Left lung (tissue), 4 donors: ENCODE measurements at regions not wholly inside any gene's neighbourhood (a gene's known extent, or its start where the extent isn't known, plus 50 kb on each side); places are given as distances from the start of the nearest gene placed in this dataset.
"Not testable (repeated sequence)": the region's sequence is repeated elsewhere in the genome, so short reads cannot be mapped to it uniquely, and the experiment has no call there.

Source experiments
- ATAC-seq: fragments of 200-7000 bp; cut with Tn5 transposase; one replicate; pipeline ENCODE4 v1.9.1; 2020; ENCODE audit warnings: moderate library complexity
- DNase-seq, 4 donors: peaks; one replicate each; pipeline ENCODE4 v3.0.0-alpha.2; 2013 to 2020
- H3K27ac ChIP-seq, 2 donors: fragments of 200-600 bp; sonication (generic) in 1 of 2; one replicate each; pipeline versions ENCODE4 v1.5.0 to v1.8.0; 2020 to 2021
- H3K27me3 ChIP-seq, 2 donors: fragments of 200-600 bp; sonication (generic) in 1 of 2; one replicate each; pipeline versions ENCODE4 v1.5.0 to v1.8.0; 2020 to 2021
- H3K36me3 ChIP-seq, 2 donors: fragments of 200-600 bp; sonication (generic) in 1 of 2; one replicate each; pipeline versions ENCODE4 v1.5.0 to v1.8.0; 2020 to 2021
- H3K4me1 ChIP-seq, 2 donors: fragments of 200-600 bp; one replicate each; pipeline ENCODE4 v1.8.0; 2021
- H3K4me3 ChIP-seq, 2 donors: fragments of 200-600 bp; sonication (generic) in 1 of 2; one replicate each; pipeline versions ENCODE4 v1.5.0 to v1.8.0; 2020 to 2021; ENCODE audit warnings: mild to moderate bottlenecking in 1 of 2
- H3K9me3 ChIP-seq, 2 donors: fragments of 200-600 bp; sonication (generic) in 1 of 2; one replicate each; pipeline versions ENCODE4 v1.5.0 to v1.8.0; 2020 to 2021
- intact Hi-C, 2 donors: fragments of 100-400 bp; cut with DNase I; formaldehyde crosslinking; loops; one replicate each; pipeline versions ENCODE4 v1.11.2 to v1.14.2; 2022
- TF ChIP-seq, protein P1 (sequence below), 2 donors: fragments of 200-600 bp; sonication (generic) in 1 of 2; IDR thresholded peaks; one replicate each; pipeline versions ENCODE4 v1.5.0 to v1.8.0; 2021; ENCODE audit warnings: antibody characterized with exemption in 2 of 2
- donor health status: DM: no; HTN: yes; CAD: no.
- donor health status: DM: no; HTN: no; CAD: no.

GRCh38 chr2:5022061-5022460 lies 670.1 kb upstream of the SOX11 start:
- Histone ChIP-seq H3K27me3 (no peaks in the 10 kb centered on the region), H3K36me3 (no peaks in the 10 kb centered on the region), H3K9me3 (peaks cover 0 to 20% of the 10 kb centered on the region in 2 donors), H3K4me1 (no peaks in the 10 kb centered on the region), H3K27ac (no peak overlapping the region), H3K4me3 (no peak overlapping the region)
- ATAC-seq (no peak), DNase-seq (no peak)
- TF ChIP-seq, protein P1, sequence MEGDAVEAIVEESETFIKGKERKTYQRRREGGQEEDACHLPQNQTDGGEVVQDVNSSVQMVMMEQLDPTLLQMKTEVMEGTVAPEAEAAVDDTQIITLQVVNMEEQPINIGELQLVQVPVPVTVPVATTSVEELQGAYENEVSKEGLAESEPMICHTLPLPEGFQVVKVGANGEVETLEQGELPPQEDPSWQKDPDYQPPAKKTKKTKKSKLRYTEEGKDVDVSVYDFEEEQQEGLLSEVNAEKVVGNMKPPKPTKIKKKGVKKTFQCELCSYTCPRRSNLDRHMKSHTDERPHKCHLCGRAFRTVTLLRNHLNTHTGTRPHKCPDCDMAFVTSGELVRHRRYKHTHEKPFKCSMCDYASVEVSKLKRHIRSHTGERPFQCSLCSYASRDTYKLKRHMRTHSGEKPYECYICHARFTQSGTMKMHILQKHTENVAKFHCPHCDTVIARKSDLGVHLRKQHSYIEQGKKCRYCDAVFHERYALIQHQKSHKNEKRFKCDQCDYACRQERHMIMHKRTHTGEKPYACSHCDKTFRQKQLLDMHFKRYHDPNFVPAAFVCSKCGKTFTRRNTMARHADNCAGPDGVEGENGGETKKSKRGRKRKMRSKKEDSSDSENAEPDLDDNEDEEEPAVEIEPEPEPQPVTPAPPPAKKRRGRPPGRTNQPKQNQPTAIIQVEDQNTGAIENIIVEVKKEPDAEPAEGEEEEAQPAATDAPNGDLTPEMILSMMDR (IDR thresholded peaks at IDR 0.05): no peak
- intact Hi-C loops: no loop called here

DNA sequence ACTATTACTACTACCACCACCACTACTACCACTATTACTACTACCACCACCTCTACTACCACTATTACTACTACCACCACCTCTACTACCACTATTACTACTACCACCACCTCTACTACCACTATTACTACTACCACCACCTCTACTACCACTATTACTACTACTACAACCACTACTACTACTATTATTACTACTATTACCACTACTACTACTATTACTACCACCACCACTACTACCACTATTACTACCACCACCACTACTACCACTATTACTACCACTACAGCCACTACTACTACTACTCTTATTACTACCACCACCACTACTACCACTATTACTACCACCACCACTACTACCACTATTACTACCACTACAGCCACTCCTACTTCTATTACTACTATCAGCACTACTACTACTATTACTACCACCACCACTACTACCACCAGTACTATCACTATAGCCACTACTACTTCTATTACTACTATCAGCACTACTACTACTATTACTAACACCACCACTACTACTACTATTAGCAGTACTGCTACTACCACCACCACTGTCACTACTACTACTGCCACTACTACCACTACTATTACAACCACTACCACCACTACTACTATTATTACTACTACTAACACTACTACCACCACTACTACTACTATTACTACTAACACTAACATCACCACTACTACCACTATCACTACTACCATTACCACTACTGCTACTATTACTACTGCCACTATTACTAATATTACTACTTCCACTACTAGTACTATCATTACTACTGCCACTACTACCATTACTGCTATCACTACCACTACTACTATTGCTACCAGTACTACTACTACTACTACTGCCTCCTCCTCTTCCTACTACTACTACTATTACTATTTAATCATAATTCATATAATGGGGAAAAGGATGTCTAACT lies 669.2 kb upstream of the SOX11 start:
- DNase-seq, H3K27me3 ChIP-seq: not testable (repeated sequence)

GRCh38 chr2:5026571-5027234 lies 665.5 kb upstream of the SOX11 start:
- intact Hi-C loops: no loop called here
- peak in 2 of 4 donors; percentile 10 to 15 for DNase-seq
- no peak for ATAC-seq
- TF ChIP-seq, protein P1 (IDR thresholded peaks at IDR 0.05): no peak
- Histone ChIP-seq H3K27me3 (no peaks in the 10 kb centered on the region), H3K27ac (no peak overlapping the region), H3K4me3 (no peak overlapping the region), H3K4me1 (no peaks in the 10 kb centered on the region), H3K36me3 (no peaks in the 10 kb centered on the region), H3K9me3 (peaks cover 0 to 20% of the 10 kb centered on the region in 2 donors)

More for the DNA sequence above, 669.2 kb upstream of the SOX11 start:
- H3K9me3 ChIP-seq: peaks cover 0 to 20% of the 10 kb centered on the region in 2 donors
- intact Hi-C loops, ATAC-seq, H3K27ac ChIP-seq, H3K4me1 ChIP-seq, H3K36me3 ChIP-seq, H3K4me3 ChIP-seq: not testable (repeated sequence)

DNA sequence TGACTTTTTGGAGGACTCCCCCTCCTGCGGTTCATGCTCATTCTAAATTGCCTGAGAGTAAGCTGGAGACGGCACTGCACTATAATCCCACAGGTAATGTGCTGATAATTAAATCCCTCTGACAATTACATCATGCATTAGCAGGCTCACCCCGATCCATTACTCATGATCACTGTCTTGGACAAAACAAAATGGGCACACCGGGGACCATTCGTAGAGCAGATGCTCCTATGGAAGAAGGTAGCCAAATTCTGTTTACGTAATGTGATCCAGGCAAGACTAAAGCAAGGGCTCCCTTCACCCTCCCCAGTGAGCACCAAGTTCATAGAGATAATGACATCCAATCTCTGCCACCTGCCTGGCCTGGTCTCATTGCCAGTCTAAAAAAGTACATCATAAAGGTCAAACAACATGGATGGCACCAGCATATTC lies 657.1 kb upstream of the SOX11 start:
- Histone ChIP-seq H3K36me3 (no peaks in the 10 kb centered on the region), H3K4me1 (no peaks in the 10 kb centered on the region), H3K9me3 (no peaks in the 10 kb centered on the region), H3K27ac (no peak overlapping the region), H3K27me3 (no peaks in the 10 kb centered on the region), H3K4me3 (no peak overlapping the region)
- intact Hi-C loops: no loop called here
- no peak for ATAC-seq
- TF ChIP-seq, protein P1 (IDR thresholded peaks at IDR 0.05): no peak
- no peak for DNase-seq

DNA sequence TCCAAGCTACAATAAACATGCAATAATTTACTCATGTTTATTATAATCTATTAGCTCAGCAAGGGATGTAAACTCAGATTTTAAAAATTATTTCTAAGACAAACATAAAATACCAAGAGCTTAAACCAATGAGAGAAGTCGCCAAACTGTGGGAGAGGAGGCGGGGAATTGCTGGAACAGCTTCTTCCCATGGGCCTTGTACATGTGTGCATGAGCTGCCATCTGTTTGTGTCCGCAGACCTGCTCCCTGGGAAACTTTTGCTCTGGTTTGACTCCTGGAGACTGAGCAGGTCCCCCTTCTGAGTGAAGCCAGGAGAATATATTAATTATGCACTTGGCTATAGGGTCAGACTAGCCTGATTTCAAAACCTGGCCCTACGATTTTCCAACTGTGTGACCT lies 655.9 kb upstream of the SOX11 start:
- Histone ChIP-seq H3K27me3 (no peaks in the 10 kb centered on the region), H3K4me3 (no peak overlapping the region), H3K4me1 (no peaks in the 10 kb centered on the region), H3K9me3 (no peaks in the 10 kb centered on the region), H3K27ac (no peak overlapping the region), H3K36me3 (no peaks in the 10 kb centered on the region)
- ATAC-seq (no peak), DNase-seq (no peak)
- TF ChIP-seq, protein P1 (IDR thresholded peaks at IDR 0.05): no peak
- intact Hi-C loops: no loop called here
